ENCODE measurements at regions not wholly inside any gene's neighbourhood (a gene's known extent, or its start where the extent isn't known, plus 50 kb on each side); places are given as distances from the start of the nearest gene placed in this dataset.
"Not testable (repeated sequence)": the region's sequence is repeated elsewhere in the genome, so short reads cannot be mapped to it uniquely, and the experiment has no call there.

GRCh38 chr1:121443001-121443540 lies 258.3 kb downstream of the SRGAP2C start:
- Histone ChIP-seq H3K79me1 (replicated peaks; ENCODE audit: low read length, poor library complexity, severe bottlenecking) (no peaks in the 10 kb centered on the region), H3K4ac (ENCODE audit: low read depth in 1 of 2, low read length in 2 of 2) (no peak overlapping the region), H3K14ac (ENCODE audit: low read length in 2 of 2) (no peak overlapping the region), H3K23ac (ENCODE audit: low read length in 2 of 2) (no peak overlapping the region), H3K27ac (ENCODE audit: low read length, poor library complexity, severe bottlenecking) (no peak overlapping the region), H4K8ac (ENCODE audit: low read length) (no peak overlapping the region), H3K4me3 (ENCODE audit: insufficient read depth in 1 of 2, low read depth in 1 of 2, low read length in 2 of 2) (no peak overlapping the region), H2BK15ac (ENCODE audit: low read depth, poor library complexity, severe bottlenecking) (no peak overlapping the region), H3K36me3 (ENCODE audit: control insufficient read depth in 1 of 2, insufficient read depth in 2 of 2, low read depth in 1 of 2, low read length in 2 of 2) (no peaks in the 10 kb centered on the region), H4K91ac (ENCODE audit: low read length) (no peak overlapping the region), H3K4me1 (ENCODE audit: control insufficient read depth, insufficient read depth, low read depth, low read length) (no peaks in the 10 kb centered on the region), H3K4me2 (ENCODE audit: low read length, poor library complexity, severe bottlenecking) (no peak overlapping the region), H3K9me3 (ENCODE audit: control insufficient read depth, low read length) (no peaks in the 10 kb centered on the region), H3K9ac (ENCODE audit: low read length) (peak overlapping the region; percentile 6), H2BK120ac (ENCODE audit: low read depth, low read length) (no peak overlapping the region), H2AFZ (ENCODE audit: low read depth, low read length) (no peak overlapping the region), H3K27me3 (ENCODE audit: control insufficient read depth in 1 of 2, insufficient read depth in 1 of 2, low read length in 2 of 2) (no peaks in the 10 kb centered on the region), H3K18ac (ENCODE audit: low read depth in 1 of 2, low read length in 2 of 2) (no peak overlapping the region), H2BK5ac (ENCODE audit: low read depth, low read length, poor library complexity, severe bottlenecking) (no peak overlapping the region), H2BK12ac (ENCODE audit: low read length in 2 of 2) (no peak overlapping the region), H2AK5ac (ENCODE audit: low read length, severe bottlenecking) (no peak overlapping the region)
- 6% methylated on average over 4 of the region's 4 CpGs for WGBS
- DNase-seq = peak; percentile 66

- Histone ChIP-seq H3K18ac (ENCODE audit: low read depth in 1 of 2, low read length in 2 of 2) (no peak overlapping the region), H3K27me3 (ENCODE audit: control insufficient read depth in 1 of 2, insufficient read depth in 1 of 2, low read length in 2 of 2) (no peaks in the 10 kb centered on the region), H4K8ac (ENCODE audit: low read length) (no peak overlapping the region), H3K36me3 (ENCODE audit: control insufficient read depth in 1 of 2, insufficient read depth in 2 of 2, low read depth in 1 of 2, low read length in 2 of 2) (no peaks in the 10 kb centered on the region), H3K27ac (ENCODE audit: low read length, poor library complexity, severe bottlenecking) (no peak overlapping the region), H4K91ac (ENCODE audit: low read length) (no peak overlapping the region), H3K23ac (ENCODE audit: low read length in 2 of 2) (no peak overlapping the region), H2BK12ac (ENCODE audit: low read length in 2 of 2) (no peak overlapping the region), H3K4me1 (ENCODE audit: control insufficient read depth, insufficient read depth, low read depth, low read length) (no peaks in the 10 kb centered on the region), H3K9me3 (ENCODE audit: control insufficient read depth, low read length) (no peaks in the 10 kb centered on the region), H3K14ac (ENCODE audit: low read length in 2 of 2) (no peak overlapping the region), H3K4me2 (ENCODE audit: low read length, poor library complexity, severe bottlenecking) (no peak overlapping the region), H2BK120ac (ENCODE audit: low read depth, low read length) (no peak overlapping the region), H3K9ac (ENCODE audit: low read length) (no peak overlapping the region), H3K79me1 (replicated peaks; ENCODE audit: low read length, poor library complexity, severe bottlenecking) (no peaks in the 10 kb centered on the region), H3K4me3 (ENCODE audit: insufficient read depth in 1 of 2, low read depth in 1 of 2, low read length in 2 of 2) (no peak overlapping the region), H2BK15ac (ENCODE audit: low read depth, poor library complexity, severe bottlenecking) (no peak overlapping the region), H2BK5ac (ENCODE audit: low read depth, low read length, poor library complexity, severe bottlenecking) (no peak overlapping the region), H3K4ac (ENCODE audit: low read depth in 1 of 2, low read length in 2 of 2) (no peak overlapping the region), H2AFZ (ENCODE audit: low read depth, low read length) (no peak overlapping the region), H2AK5ac (ENCODE audit: low read length, severe bottlenecking) (no peak overlapping the region)
- no peak for DNase-seq
These were observed 259.3 kb downstream of the SRGAP2C start for GRCh38 chr1:121444096-121444495.

- no peak overlapping the region for H3K27ac ChIP-seq (ENCODE audit: low read length, poor library complexity, severe bottlenecking)
- H2BK15ac ChIP-seq (ENCODE audit: low read depth, poor library complexity, severe bottlenecking) = no peak overlapping the region
- H3K27me3 ChIP-seq (ENCODE audit: control insufficient read depth in 1 of 2, insufficient read depth in 1 of 2, low read length in 2 of 2) = no peaks in the 10 kb centered on the region
- no peak overlapping the region for H3K4me3 ChIP-seq (ENCODE audit: insufficient read depth in 1 of 2, low read depth in 1 of 2, low read length in 2 of 2)
- no peak overlapping the region for H2BK12ac ChIP-seq (ENCODE audit: low read length in 2 of 2)
- H3K4me1 ChIP-seq (ENCODE audit: control insufficient read depth, insufficient read depth, low read depth, low read length) = no peaks in the 10 kb centered on the region
- H3K9ac ChIP-seq (ENCODE audit: low read length) = no peak overlapping the region
- no peak overlapping the region for H3K4ac ChIP-seq (ENCODE audit: low read depth in 1 of 2, low read length in 2 of 2)
- H3K23ac ChIP-seq (ENCODE audit: low read length in 2 of 2) = no peak overlapping the region
- no peaks in the 10 kb centered on the region for H3K79me1 ChIP-seq (replicated peaks; ENCODE audit: low read length, poor library complexity, severe bottlenecking)
- H2AK5ac ChIP-seq (ENCODE audit: low read length, severe bottlenecking) = no peak overlapping the region
- H3K14ac ChIP-seq (ENCODE audit: low read length in 2 of 2) = no peak overlapping the region
- H4K8ac ChIP-seq (ENCODE audit: low read length) = no peak overlapping the region
- H4K91ac ChIP-seq (ENCODE audit: low read length) = no peak overlapping the region
- no peak overlapping the region for H3K4me2 ChIP-seq (ENCODE audit: low read length, poor library complexity, severe bottlenecking)
- H2AFZ ChIP-seq (ENCODE audit: low read depth, low read length) = no peak overlapping the region
- H3K9me3 ChIP-seq (ENCODE audit: control insufficient read depth, low read length) = no peaks in the 10 kb centered on the region
- no peaks in the 10 kb centered on the region for H3K36me3 ChIP-seq (ENCODE audit: control insufficient read depth in 1 of 2, insufficient read depth in 2 of 2, low read depth in 1 of 2, low read length in 2 of 2)
- H2BK5ac ChIP-seq (ENCODE audit: low read depth, low read length, poor library complexity, severe bottlenecking) = no peak overlapping the region
- no peak overlapping the region for H2BK120ac ChIP-seq (ENCODE audit: low read depth, low read length)
- no peak for DNase-seq
- H3K18ac ChIP-seq (ENCODE audit: low read depth in 1 of 2, low read length in 2 of 2) = no peak overlapping the region
These were observed 260.9 kb downstream of the SRGAP2C start for GRCh38 chr1:121445679-121446078.

GRCh38 chr1:121447280-121447923 lies 262.6 kb downstream of the SRGAP2C start:
- H3K27me3 ChIP-seq (ENCODE audit: control insufficient read depth in 1 of 2, insufficient read depth in 1 of 2, low read length in 2 of 2); H2BK120ac ChIP-seq (ENCODE audit: low read depth, low read length); H3K14ac ChIP-seq (ENCODE audit: low read length in 2 of 2); H2AK5ac ChIP-seq (ENCODE audit: low read length, severe bottlenecking); H3K27ac ChIP-seq (ENCODE audit: low read length, poor library complexity, severe bottlenecking); H3K4ac ChIP-seq (ENCODE audit: low read depth in 1 of 2, low read length in 2 of 2); H3K9me3 ChIP-seq (ENCODE audit: control insufficient read depth, low read length); H3K36me3 ChIP-seq (ENCODE audit: control insufficient read depth in 1 of 2, insufficient read depth in 2 of 2, low read depth in 1 of 2, low read length in 2 of 2); H3K18ac ChIP-seq (ENCODE audit: low read depth in 1 of 2, low read length in 2 of 2); H2BK12ac ChIP-seq (ENCODE audit: low read length in 2 of 2); H3K23ac ChIP-seq (ENCODE audit: low read length in 2 of 2); H4K91ac ChIP-seq (ENCODE audit: low read length); H2BK15ac ChIP-seq (ENCODE audit: low read depth, poor library complexity, severe bottlenecking); H2BK5ac ChIP-seq (ENCODE audit: low read depth, low read length, poor library complexity, severe bottlenecking); H3K79me1 ChIP-seq (replicated peaks; ENCODE audit: low read length, poor library complexity, severe bottlenecking); H2AFZ ChIP-seq (ENCODE audit: low read depth, low read length); H3K4me2 ChIP-seq (ENCODE audit: low read length, poor library complexity, severe bottlenecking); H4K8ac ChIP-seq (ENCODE audit: low read length); H3K4me1 ChIP-seq (ENCODE audit: control insufficient read depth, insufficient read depth, low read depth, low read length); H3K9ac ChIP-seq (ENCODE audit: low read length); H3K4me3 ChIP-seq (ENCODE audit: insufficient read depth in 1 of 2, low read depth in 1 of 2, low read length in 2 of 2); DNase-seq: not testable (repeated sequence)
- WGBS = no CpG with 5 or more reads among the region's 1 CpG

Data from mesenchymal stem cell (in vitro differentiated cells and primary cell).